ENCODE measurements at regions not wholly inside any gene's neighbourhood (a gene's known extent, or its start where the extent isn't known, plus 50 kb on each side); places are given as distances from the start of the nearest gene placed in this dataset.

DNA sequence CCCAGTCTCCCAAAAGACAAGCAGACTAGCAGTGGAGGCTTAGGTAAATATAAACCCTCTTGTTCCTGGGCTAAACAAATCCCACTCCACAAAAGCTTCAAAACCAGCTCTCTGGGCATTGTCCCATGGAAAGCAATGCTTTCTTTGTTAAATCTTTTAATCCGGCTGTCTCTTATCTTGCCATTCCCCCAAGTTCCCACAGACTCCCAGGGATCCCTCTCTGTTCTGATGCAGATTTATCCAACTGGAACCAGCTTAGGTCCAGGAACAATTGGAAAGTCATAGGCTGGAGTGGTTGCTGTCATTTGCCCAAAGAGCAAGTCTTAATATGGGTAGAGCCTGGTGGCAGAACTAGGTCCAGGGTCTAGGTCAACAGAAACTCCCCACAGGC is 110.1 kb upstream of the ATP1A1 start:
- H3K79me2 ChIP-seq (ENCODE audit: insufficient read depth, low read length): no peaks in the 10 kb centered on the region
- H3K27me3 ChIP-seq (ENCODE audit: control insufficient read depth in 1 of 2, insufficient read depth in 2 of 2, low read length in 2 of 2): peaks cover 0 to 12% of the 10 kb centered on the region in 2 experiments; a peak in 1 of 5 replicates
- peaks cover 39% of the 10 kb centered on the region for H3K4me1 ChIP-seq (ENCODE audit: insufficient read depth, low read length)
- no peaks in the 10 kb centered on the region for H3K36me3 ChIP-seq (replicated peaks in 1 of 2; ENCODE audit: control insufficient read depth in 1 of 2, insufficient read depth in 2 of 2, low read length in 2 of 2)
- H3K4me3 ChIP-seq (replicated peaks in 1 of 3; ENCODE audit: insufficient read depth in 1 of 3, low read depth in 2 of 3, low read length in 3 of 3): no peak overlapping the region
- POLR2A ChIA-PET: no interaction called here
- no peak overlapping the region for H2AFZ ChIP-seq (ENCODE audit: low read length)
- H4K20me1 ChIP-seq (ENCODE audit: insufficient read depth, low read length): no peaks in the 10 kb centered on the region
- no peak for ATAC-seq
- BruUV-seq (replicated peaks): no TSS peak
- DNase-seq (ENCODE audit: low spot score): no peak
- H3K9ac ChIP-seq (ENCODE audit: insufficient read depth, low read depth, low read length): no peak overlapping the region
- FAIRE-seq: no peak
- in situ Hi-C loops (cut with HindIII; ENCODE audit: extremely low pct_ligation_motif_present, low pct_unique_long_range_greater_than_20kb): loop anchor here (25.0 kb wide), 1 partner anchor 101 kb away; no protein-coding TSS in a partner anchor
- no peak for TF ChIP-seq NFE2L1 (CRISPR knock-in tag; IDR thresholded peaks at IDR 0.05; ENCODE audit: borderline replicate concordance)
- no peak for TF ChIP-seq ZFP36L2 (CRISPR knock-in tag; IDR thresholded peaks at IDR 0.05)
- TF ChIP-seq ZNF441 (CRISPR knock-in tag; IDR thresholded peaks at IDR 0.05; ENCODE audit: borderline replicate concordance): no peak
- H3K9me3 ChIP-seq (ENCODE audit: low read length): no peaks in the 10 kb centered on the region
- 38% methylated on average over 1 of the region's 1 CpG for WGBS (ENCODE audit: low lambda C conversion rate)
- H3K4me2 ChIP-seq (ENCODE audit: low read depth, low read length): no peak overlapping the region
- no peak overlapping the region for H3K27ac ChIP-seq (ENCODE audit: extremely low read length, insufficient read depth, low read length)
- intact Hi-C loops (cut with micrococcal nuclease; ENCODE audit: unreplicated experiment): no loop called here
- CTCF ChIA-PET (ENCODE audit: low intra/inter-chr PET ratio, low total read pairs): no interaction called here

DNA sequence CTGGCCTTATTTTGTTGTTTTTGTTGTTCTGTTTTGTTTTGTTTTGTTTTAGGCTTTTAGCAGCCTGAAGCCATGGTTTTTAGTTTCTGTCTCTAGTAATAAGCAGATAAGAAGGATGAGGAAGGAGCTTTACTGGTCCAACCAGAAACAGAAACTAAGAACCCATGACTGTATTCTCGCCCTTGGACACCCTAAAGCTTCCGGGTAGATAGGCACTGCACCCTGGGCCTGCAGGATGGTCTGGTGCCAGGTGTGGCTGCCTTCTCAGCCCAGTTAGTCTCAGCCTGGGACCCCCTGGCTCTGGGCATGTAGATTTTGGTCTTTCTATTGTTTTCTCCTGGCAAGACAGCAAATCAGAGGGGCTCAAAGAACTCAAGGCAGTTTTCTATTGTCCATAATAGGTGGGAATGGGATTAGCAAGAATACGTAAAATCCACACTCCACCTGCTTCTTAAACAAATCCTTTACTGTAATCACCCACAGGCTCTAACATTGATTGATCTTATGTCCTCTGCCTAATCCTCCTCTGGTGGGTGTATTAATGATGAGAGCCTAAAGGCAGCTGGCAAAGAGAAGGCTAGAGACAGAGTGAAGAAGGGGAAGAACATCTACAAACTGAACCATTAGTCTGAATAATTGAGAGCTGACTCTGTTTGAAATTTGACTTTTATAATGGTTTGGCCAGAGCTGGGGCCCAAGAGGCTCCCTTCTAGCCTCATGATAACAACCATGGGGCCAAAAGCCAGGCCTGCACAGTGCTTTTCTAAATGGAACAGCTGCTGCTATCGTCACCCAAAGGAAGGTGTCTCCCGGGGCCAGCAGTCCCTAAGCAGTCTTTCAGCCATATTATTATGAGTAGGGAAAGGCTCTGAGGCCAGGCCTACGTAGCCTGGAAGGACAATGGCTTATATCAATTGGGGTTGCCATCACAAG is 106.8 kb upstream of the ATP1A1 start:
- Histone ChIP-seq H3K9ac (ENCODE audit: insufficient read depth, low read depth, low read length) (no peak overlapping the region), H3K79me2 (ENCODE audit: insufficient read depth, low read length) (no peaks in the 10 kb centered on the region), H3K4me1 (ENCODE audit: insufficient read depth, low read length) (peaks cover 24% of the 10 kb centered on the region), H2AFZ (ENCODE audit: low read length) (no peak overlapping the region), H3K4me2 (ENCODE audit: low read depth, low read length) (no peak overlapping the region), H4K20me1 (ENCODE audit: insufficient read depth, low read length) (no peaks in the 10 kb centered on the region), H3K36me3 (replicated peaks in 1 of 2; ENCODE audit: control insufficient read depth in 1 of 2, insufficient read depth in 2 of 2, low read length in 2 of 2) (no peaks in the 10 kb centered on the region), H3K27me3 (ENCODE audit: control insufficient read depth in 1 of 2, insufficient read depth in 2 of 2, low read length in 2 of 2) (0 out of 5 replicates have a peak, but pooled peaks cover 0 to 9% of the 10 kb centered on the region in 2 experiments), H3K9me3 (ENCODE audit: low read length) (no peaks in the 10 kb centered on the region), H3K4me3 (replicated peaks in 1 of 3; ENCODE audit: insufficient read depth in 1 of 3, low read depth in 2 of 3, low read length in 3 of 3) (no peak overlapping the region), H3K27ac (ENCODE audit: extremely low read length, insufficient read depth, low read length) (no peak overlapping the region)
- in situ Hi-C loops (cut with HindIII; ENCODE audit: extremely low pct_ligation_motif_present, low pct_unique_long_range_greater_than_20kb) (loop anchor here (25.0 kb wide), 1 partner anchor 104 kb away; no protein-coding TSS in a partner anchor), intact Hi-C loops (cut with micrococcal nuclease; ENCODE audit: unreplicated experiment) (no loop called here)
- CTCF ChIA-PET (ENCODE audit: low intra/inter-chr PET ratio, low total read pairs): no interaction called here
- FAIRE-seq (no peak), DNase-seq (ENCODE audit: low spot score) (no peak), ATAC-seq (no peak)
- POLR2A ChIA-PET: no interaction called here
- BruUV-seq (replicated peaks): no TSS peak
- 63% methylated on average over 4 of the region's 6 CpGs for WGBS (ENCODE audit: low lambda C conversion rate)
- TF ChIP-seq ZNF788 (CRISPR knock-in tag; IDR thresholded peaks at IDR 0.05; ENCODE audit: borderline replicate concordance): no peak
- TF ChIP-seq, protein P1, sequence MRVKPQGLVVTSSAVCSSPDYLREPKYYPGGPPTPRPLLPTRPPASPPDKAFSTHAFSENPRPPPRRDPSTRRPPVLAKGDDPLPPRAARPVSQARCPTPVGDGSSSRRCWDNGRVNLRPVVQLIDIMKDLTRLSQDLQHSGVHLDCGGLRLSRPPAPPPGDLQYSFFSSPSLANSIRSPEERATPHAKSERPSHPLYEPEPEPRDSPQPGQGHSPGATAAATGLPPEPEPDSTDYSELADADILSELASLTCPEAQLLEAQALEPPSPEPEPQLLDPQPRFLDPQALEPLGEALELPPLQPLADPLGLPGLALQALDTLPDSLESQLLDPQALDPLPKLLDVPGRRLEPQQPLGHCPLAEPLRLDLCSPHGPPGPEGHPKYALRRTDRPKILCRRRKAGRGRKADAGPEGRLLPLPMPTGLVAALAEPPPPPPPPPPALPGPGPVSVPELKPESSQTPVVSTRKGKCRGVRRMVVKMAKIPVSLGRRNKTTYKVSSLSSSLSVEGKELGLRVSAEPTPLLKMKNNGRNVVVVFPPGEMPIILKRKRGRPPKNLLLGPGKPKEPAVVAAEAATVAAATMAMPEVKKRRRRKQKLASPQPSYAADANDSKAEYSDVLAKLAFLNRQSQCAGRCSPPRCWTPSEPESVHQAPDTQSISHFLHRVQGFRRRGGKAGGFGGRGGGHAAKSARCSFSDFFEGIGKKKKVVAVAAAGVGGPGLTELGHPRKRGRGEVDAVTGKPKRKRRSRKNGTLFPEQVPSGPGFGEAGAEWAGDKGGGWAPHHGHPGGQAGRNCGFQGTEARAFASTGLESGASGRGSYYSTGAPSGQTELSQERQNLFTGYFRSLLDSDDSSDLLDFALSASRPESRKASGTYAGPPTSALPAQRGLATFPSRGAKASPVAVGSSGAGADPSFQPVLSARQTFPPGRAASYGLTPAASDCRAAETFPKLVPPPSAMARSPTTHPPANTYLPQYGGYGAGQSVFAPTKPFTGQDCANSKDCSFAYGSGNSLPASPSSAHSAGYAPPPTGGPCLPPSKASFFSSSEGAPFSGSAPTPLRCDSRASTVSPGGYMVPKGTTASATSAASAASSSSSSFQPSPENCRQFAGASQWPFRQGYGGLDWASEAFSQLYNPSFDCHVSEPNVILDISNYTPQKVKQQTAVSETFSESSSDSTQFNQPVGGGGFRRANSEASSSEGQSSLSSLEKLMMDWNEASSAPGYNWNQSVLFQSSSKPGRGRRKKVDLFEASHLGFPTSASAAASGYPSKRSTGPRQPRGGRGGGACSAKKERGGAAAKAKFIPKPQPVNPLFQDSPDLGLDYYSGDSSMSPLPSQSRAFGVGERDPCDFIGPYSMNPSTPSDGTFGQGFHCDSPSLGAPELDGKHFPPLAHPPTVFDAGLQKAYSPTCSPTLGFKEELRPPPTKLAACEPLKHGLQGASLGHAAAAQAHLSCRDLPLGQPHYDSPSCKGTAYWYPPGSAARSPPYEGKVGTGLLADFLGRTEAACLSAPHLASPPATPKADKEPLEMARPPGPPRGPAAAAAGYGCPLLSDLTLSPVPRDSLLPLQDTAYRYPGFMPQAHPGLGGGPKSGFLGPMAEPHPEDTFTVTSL (CRISPR knock-in tag; IDR thresholded peaks at IDR 0.05; ENCODE audit: borderline replicate concordance): no peak
- no peak for TF ChIP-seq KAT2B (IDR thresholded peaks at IDR 0.05; ENCODE audit: borderline replicate concordance, low read depth, low read length)
- TF ChIP-seq MIER3 (CRISPR knock-in tag; IDR thresholded peaks at IDR 0.05; ENCODE audit: borderline replicate concordance): no peak
- TF ChIP-seq ZNF543 (CRISPR knock-in tag; IDR thresholded peaks at IDR 0.05): no peak
- no peak for TF ChIP-seq ZNF674 (CRISPR knock-in tag; IDR thresholded peaks at IDR 0.05; ENCODE audit: low read depth)
- no peak for TF ChIP-seq SOX5 (CRISPR knock-in tag; IDR thresholded peaks at IDR 0.05; ENCODE audit: borderline replicate concordance)
- TF ChIP-seq ZNF550 (CRISPR knock-in tag; IDR thresholded peaks at IDR 0.05; ENCODE audit: borderline replicate concordance): no peak
- no peak for TF ChIP-seq AHR (CRISPR knock-in tag; IDR thresholded peaks at IDR 0.05)
- no peak for TF ChIP-seq ZNF773 (CRISPR knock-in tag; IDR thresholded peaks at IDR 0.05; ENCODE audit: borderline replicate concordance)
